ENCODE measurements at regions not wholly inside any gene's neighbourhood (a gene's known extent, or its start where the extent isn't known, plus 50 kb on each side); places are given as distances from the start of the nearest gene placed in this dataset.

GRCh38 chr5:135176991-135177390, 143.0 kb upstream of the PITX1 start:
- no peaks in the 10 kb centered on the region for H3K4me1 ChIP-seq (ENCODE audit: insufficient read depth, low read length)
- no peak overlapping the region for H3K4me3 ChIP-seq (ENCODE audit: low read depth in 1 of 2, low read length in 2 of 2)
- H3K9me3 ChIP-seq (ENCODE audit: insufficient read depth, low read length, severe bottlenecking): no peaks in the 10 kb centered on the region
- H3K4me2 ChIP-seq (ENCODE audit: insufficient read depth, low read length): no peak overlapping the region
- H3K27ac ChIP-seq (ENCODE audit: low read length): no peak overlapping the region
- DNase-seq (no peak), ATAC-seq (ENCODE audit: insufficient read depth, low read depth) (no peak)
- TF ChIP-seq CTCF (IDR thresholded peaks at IDR 0.05; ENCODE audit: borderline replicate concordance, extremely low read depth, low read length, poor library complexity, severe bottlenecking) (no peak), EZH2 (IDR thresholded peaks at IDR 0.05; ENCODE audit: borderline replicate concordance, low read depth, low read length, severe bottlenecking) (no peak)
- no peak overlapping the region for H2AFZ ChIP-seq (ENCODE audit: low read depth, low read length)
- H3K27me3 ChIP-seq (ENCODE audit: insufficient read depth, low read length, poor library complexity): peaks cover 4% of the 10 kb centered on the region
- no peaks in the 10 kb centered on the region for H3K36me3 ChIP-seq (ENCODE audit: insufficient read depth, low read length)
- H3K9ac ChIP-seq (ENCODE audit: low read depth, low read length): no peak overlapping the region
- no peaks in the 10 kb centered on the region for H3K79me2 ChIP-seq (ENCODE audit: insufficient read depth, low read length)
- H4K20me1 ChIP-seq (ENCODE audit: insufficient read depth, low read length): no peaks in the 10 kb centered on the region; the same call in 1 of the 2 replicates

GRCh38 chr5:135174315-135175096, 140.5 kb upstream of the PITX1 start:
- ATAC-seq (ENCODE audit: insufficient read depth, low read depth): no peak
- no peak for DNase-seq
- Histone ChIP-seq H3K36me3 (ENCODE audit: insufficient read depth, low read length) (no peaks in the 10 kb centered on the region), H3K4me3 (ENCODE audit: low read depth in 1 of 2, low read length in 2 of 2) (no peak overlapping the region), H2AFZ (ENCODE audit: low read depth, low read length) (no peak overlapping the region), H4K20me1 (ENCODE audit: insufficient read depth, low read length) (no peaks in the 10 kb centered on the region; the same call in 1 of the 2 replicates), H3K79me2 (ENCODE audit: insufficient read depth, low read length) (no peaks in the 10 kb centered on the region), H3K4me2 (ENCODE audit: insufficient read depth, low read length) (no peak overlapping the region), H3K27me3 (ENCODE audit: insufficient read depth, low read length, poor library complexity) (peaks cover 8% of the 10 kb centered on the region), H3K9ac (ENCODE audit: low read depth, low read length) (no peak overlapping the region), H3K9me3 (ENCODE audit: insufficient read depth, low read length, severe bottlenecking) (no peaks in the 10 kb centered on the region), H3K4me1 (ENCODE audit: insufficient read depth, low read length) (no peaks in the 10 kb centered on the region), H3K27ac (ENCODE audit: low read length) (no peak overlapping the region)
- TF ChIP-seq EZH2 (IDR thresholded peaks at IDR 0.05; ENCODE audit: borderline replicate concordance, low read depth, low read length, severe bottlenecking): no peak
- TF ChIP-seq CTCF (IDR thresholded peaks at IDR 0.05; ENCODE audit: borderline replicate concordance, extremely low read depth, low read length, poor library complexity, severe bottlenecking): peak; percentile 35

GRCh38 chr5:135173662-135174290, 139.7 kb upstream of the PITX1 start:
- Histone ChIP-seq H3K36me3 (ENCODE audit: insufficient read depth, low read length) (no peaks in the 10 kb centered on the region), H2AFZ (ENCODE audit: low read depth, low read length) (no peak overlapping the region), H3K79me2 (ENCODE audit: insufficient read depth, low read length) (no peaks in the 10 kb centered on the region), H3K9ac (ENCODE audit: low read depth, low read length) (no peak overlapping the region), H3K9me3 (ENCODE audit: insufficient read depth, low read length, severe bottlenecking) (no peaks in the 10 kb centered on the region), H3K4me3 (ENCODE audit: low read depth in 1 of 2, low read length in 2 of 2) (no peak overlapping the region), H3K27me3 (ENCODE audit: insufficient read depth, low read length, poor library complexity) (peaks cover 8% of the 10 kb centered on the region), H3K27ac (ENCODE audit: low read length) (no peak overlapping the region), H3K4me1 (ENCODE audit: insufficient read depth, low read length) (no peaks in the 10 kb centered on the region), H4K20me1 (ENCODE audit: insufficient read depth, low read length) (no peaks in the 10 kb centered on the region; the same call in 1 of the 2 replicates), H3K4me2 (ENCODE audit: insufficient read depth, low read length) (no peak overlapping the region)
- DNase-seq (no peak), ATAC-seq (ENCODE audit: insufficient read depth, low read depth) (no peak)
- TF ChIP-seq CTCF (IDR thresholded peaks at IDR 0.05; ENCODE audit: borderline replicate concordance, extremely low read depth, low read length, poor library complexity, severe bottlenecking) (no peak), EZH2 (IDR thresholded peaks at IDR 0.05; ENCODE audit: borderline replicate concordance, low read depth, low read length, severe bottlenecking) (no peak)
